MM.1S (cell line): ENCODE measurements at regions not wholly inside any gene's neighbourhood (a gene's known extent, or its start where the extent isn't known, plus 50 kb on each side); places are given as distances from the start of the nearest gene placed in this dataset.

ENCODE experiments used
- EZH2 ChIP-seq: fragments of 300-600 bp; sonication (generic); optimal IDR thresholded peaks from 2 replicates; pipeline ENCODE3; 2017; ENCODE audit warnings: low read depth, mild to moderate bottlenecking, antibody characterized with exemption, low read length, mixed read lengths
- EZH2phosphoT487 ChIP-seq: fragments of 300-600 bp; sonication (generic); IDR thresholded peaks from 2 replicates; pipeline ENCODE4 v1.6.1; 2018; ENCODE audit warnings: antibody characterized with exemption, low read length

DNA sequence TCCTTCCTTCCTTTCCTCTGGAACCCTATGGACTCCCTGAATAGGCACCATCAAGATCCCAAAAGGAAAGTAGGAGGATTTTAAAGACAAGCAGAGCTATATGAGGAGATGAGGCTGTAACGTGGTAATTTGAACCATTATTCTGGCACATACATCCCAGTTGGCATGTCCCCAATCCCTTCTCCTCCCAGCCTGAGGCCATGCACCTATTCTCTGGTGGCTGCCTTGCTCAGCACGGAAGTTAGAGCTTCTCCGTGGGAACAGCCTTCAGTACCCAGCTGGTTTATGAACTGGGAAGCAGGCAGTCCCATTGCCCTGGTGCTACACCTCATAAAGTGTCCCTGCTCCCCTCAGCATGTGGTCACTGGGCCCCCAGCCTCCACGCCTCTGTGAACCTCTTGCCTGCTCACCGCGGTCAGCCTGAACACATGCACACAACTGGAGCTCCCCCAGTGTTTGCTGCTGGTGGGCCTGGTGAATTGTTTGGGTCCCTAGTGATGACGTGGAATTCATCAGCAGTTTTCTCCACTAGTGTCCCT is 139.9 kb upstream of the PLET1 start:
- no peak for TF ChIP-seq EZH2
- TF ChIP-seq EZH2phosphoT487, result no peak
